H1 (cell line): ENCODE measurements at regions not wholly inside any gene's neighbourhood (a gene's known extent, or its start where the extent isn't known, plus 50 kb on each side); places are given as distances from the start of the nearest gene placed in this dataset.
A peak's percentile ranks its signal among the peaks of the same experiment; 100 is the strongest.

Experiments used
- CTCF ChIA-PET: fragments of 300-600 bp; sonication (Branson Sonifier 250); formaldehyde crosslinking; loops from one replicate; lab custom pipeline; 2021; ENCODE audit not compliant: partially characterized antibody; lab: Charles Lee
- POLR2A ChIA-PET: fragments of 300-600 bp; sonication (Branson Sonifier 250); formaldehyde crosslinking; loops from one replicate; lab custom pipeline; 2021; ENCODE audit warnings: inconsistent platforms; ENCODE audit not compliant: partially characterized antibody; lab: Charles Lee
- DNase-seq, 2 experiments: peaks; one replicate each; pipeline versions ENCODE4 v3.0.0 to v3.0.0-alpha.2; 2010 to 2022; ENCODE audit warnings: low spot score in 2 of 2, low read depth in 1 of 2, mixed read lengths in 1 of 2
- FAIRE-seq: peaks from 2 replicates; lab custom pipeline; 2011; peaks lifted over from hg19 to GRCh38; lab: Jason Lieb, UNC
- H2AFZ ChIP-seq: 2 replicates; pipeline ENCODE4 v1.8.1; 2012; ENCODE audit warnings: low read length, inconsistent platforms
- H2AK5ac ChIP-seq: 2 replicates; pipeline ENCODE4 v1.6.1; 2013; ENCODE audit warnings: low read depth, low read length
- H2BK120ac ChIP-seq: replicated peaks from 2 replicates; pipeline ENCODE3; 2013; ENCODE audit warnings: low read depth, low read length, inconsistent platforms
- H2BK12ac ChIP-seq: 2 replicates; pipeline ENCODE4 v1.6.1; 2013; ENCODE audit warnings: low read depth, low read length
- H2BK15ac ChIP-seq: 2 replicates; pipeline ENCODE4 v1.6.1; 2013; ENCODE audit warnings: low read length
- H2BK20ac ChIP-seq: 2 replicates; pipeline ENCODE4 v1.6.1; 2013; ENCODE audit warnings: low read length
- H2BK5ac ChIP-seq: 2 replicates; pipeline ENCODE4 v1.6.1; 2013; ENCODE audit warnings: low read depth, low read length
- H3K14ac ChIP-seq: 2 replicates; pipeline ENCODE4 v1.6.1; 2013; ENCODE audit warnings: inconsistent platforms; ENCODE audit not compliant: insufficient read length
- H3K18ac ChIP-seq: 2 replicates; pipeline ENCODE4 v1.6.1; 2013; ENCODE audit warnings: low read length; ENCODE audit errors: extremely low read depth
- H3K23ac ChIP-seq: 2 replicates; pipeline ENCODE4 v1.6.1; 2013; ENCODE audit warnings: inconsistent platforms; ENCODE audit not compliant: insufficient read length
- H3K23me2 ChIP-seq: 2 replicates; pipeline ENCODE4 v1.6.1; 2013; ENCODE audit warnings: low read depth, low read length
- H3K27ac ChIP-seq: 2 replicates; pipeline ENCODE4 v1.6.1; 2011; ENCODE audit warnings: low read depth, low read length, inconsistent platforms
- H3K27me3 ChIP-seq, 4 experiments: replicated peaks in 1 of 4; 1 replicate in 1 of 4; 2 replicates in 3 of 4; pipeline versions ENCODE4 v1.6.1 to v1.8.1; 2011 to 2013; ENCODE audit warnings: low read length in 3 of 4, mild to moderate bottlenecking in 3 of 4, inconsistent platforms in 2 of 4, mixed read lengths in 2 of 4, moderate library complexity in 1 of 4; ENCODE audit not compliant: control insufficient read depth in 3 of 4, insufficient read depth in 3 of 4; ENCODE audit errors: extremely low read depth in 1 of 4
- H3K36me3 ChIP-seq, 4 experiments: 2 replicates each; pipeline versions ENCODE4 v1.6.1 to v1.8.1; 2011 to 2013; ENCODE audit warnings: mild to moderate bottlenecking in 4 of 4, low read length in 3 of 4, moderate library complexity in 2 of 4, control low read depth in 1 of 4, inconsistent platforms in 1 of 4; ENCODE audit not compliant: insufficient read depth in 4 of 4, control insufficient read depth in 2 of 4
- H3K4ac ChIP-seq: replicated peaks from 2 replicates; pipeline ENCODE3; 2013; ENCODE audit warnings: low read length, low read depth, mixed read lengths, inconsistent platforms; ENCODE audit not compliant: insufficient read length
- H3K4me1 ChIP-seq, 4 experiments: replicated peaks in 1 of 4; 1 replicate in 1 of 4; 2 replicates in 3 of 4; pipeline versions ENCODE4 v1.6.1 to v1.8.1; 2011 to 2013; ENCODE audit warnings: low read length in 3 of 4, inconsistent platforms in 2 of 4, mixed read lengths in 1 of 4; ENCODE audit not compliant: insufficient read depth in 4 of 4, control insufficient read depth in 3 of 4
- H3K4me2 ChIP-seq, 2 experiments: 2 replicates each; pipeline versions ENCODE4 v1.6.1 to v1.8.1; 2011 to 2013; ENCODE audit warnings: low read depth in 2 of 2, low read length in 2 of 2, control low read depth in 1 of 2, inconsistent platforms in 1 of 2, mild to moderate bottlenecking in 1 of 2; ENCODE audit not compliant: insufficient read depth in 1 of 2
- H3K4me3 ChIP-seq, 4 experiments: fragments of 200-600, 300-600 bp in 1 of 4; sonication (generic), shearing (Covaris generic), sonication (Bioruptor Twin) in 1 of 4; 2 replicates each; pipeline versions ENCODE4 v1.5.1 to v1.8.1; 2011 to 2016; ENCODE audit warnings: low read length in 4 of 4, low read depth in 3 of 4, control low read depth in 2 of 4, inconsistent platforms in 2 of 4, mild to moderate bottlenecking in 2 of 4, mixed read lengths in 1 of 4, moderate library complexity in 1 of 4; ENCODE audit not compliant: insufficient read depth in 2 of 4; ENCODE audit errors: extremely low read depth in 1 of 4
- H3K56ac ChIP-seq: replicated peaks from 2 replicates; pipeline ENCODE3; 2013; ENCODE audit warnings: low read depth, mild to moderate bottlenecking, mixed read lengths, low read length, inconsistent platforms; ENCODE audit not compliant: insufficient read length
- H3K79me1 ChIP-seq: 2 replicates; pipeline ENCODE4 v1.6.1; 2013; ENCODE audit warnings: low read depth, low read length, control low read depth
- H3K79me2 ChIP-seq, 2 experiments: 2 replicates each; pipeline versions ENCODE4 v1.6.1 to v1.8.1; 2012 to 2013; ENCODE audit warnings: low read length in 2 of 2, mild to moderate bottlenecking in 2 of 2, inconsistent platforms in 1 of 2; ENCODE audit not compliant: insufficient read depth in 2 of 2, control insufficient read depth in 1 of 2
- H3K9ac ChIP-seq, 4 experiments: replicated peaks in 1 of 4; 1 replicate in 1 of 4; 2 replicates in 3 of 4; pipeline versions ENCODE4 v1.6.1 to v1.8.1; 2011 to 2013; ENCODE audit warnings: low read depth in 3 of 4, low read length in 3 of 4, control low read depth in 2 of 4, mild to moderate bottlenecking in 2 of 4, moderate library complexity in 2 of 4, inconsistent platforms in 1 of 4; ENCODE audit errors: extremely low read depth in 1 of 4
- H3K9me3 ChIP-seq, 2 experiments: 2 replicates each; pipeline versions ENCODE4 v1.6.1 to v1.8.1; 2012 to 2013; ENCODE audit warnings: mild to moderate bottlenecking in 2 of 2, moderate library complexity in 2 of 2, control low read depth in 1 of 2, inconsistent platforms in 1 of 2, low read depth in 1 of 2, low read length in 1 of 2, mixed read lengths in 1 of 2; ENCODE audit not compliant: insufficient read depth in 2 of 2
- H4K20me1 ChIP-seq, 2 experiments: replicated peaks in 1 of 2; 2 replicates each; pipeline versions ENCODE3 to v1.8.1; 2011 to 2013; ENCODE audit warnings: inconsistent platforms in 2 of 2, low read length in 2 of 2, mild to moderate bottlenecking in 1 of 2; ENCODE audit not compliant: insufficient read depth in 2 of 2, control insufficient read depth in 1 of 2
- H4K5ac ChIP-seq: 2 replicates; pipeline ENCODE4 v1.6.1; 2013; ENCODE audit warnings: low read length, low read depth, mixed read lengths, inconsistent platforms; ENCODE audit not compliant: insufficient read length
- H4K8ac ChIP-seq: 2 replicates; pipeline ENCODE4 v1.8.0; 2013; ENCODE audit warnings: mild to moderate bottlenecking, moderate library complexity, low read length, inconsistent platforms; ENCODE audit not compliant: insufficient read depth; ENCODE audit errors: extremely low read depth
- H4K91ac ChIP-seq: replicated peaks from 2 replicates; pipeline ENCODE3; 2013; ENCODE audit warnings: low read length, mixed read lengths, inconsistent platforms; ENCODE audit not compliant: insufficient read length
- BACH1 ChIP-seq: IDR thresholded peaks from 2 replicates; pipeline ENCODE4 v1.6.1; 2012; ENCODE audit warnings: low read length, improper control_type of control experiment
- MAFK ChIP-seq: IDR thresholded peaks from 2 replicates; pipeline ENCODE4 v1.6.1; 2012; ENCODE audit warnings: low read depth, mild to moderate bottlenecking, improper control_type of control experiment, low read length
- NRF1 ChIP-seq: IDR thresholded peaks from 2 replicates; pipeline ENCODE4 v1.6.1; 2011; ENCODE audit warnings: mild to moderate bottlenecking, low read depth, low read length, improper control_type of control experiment
- WGBS, 2 experiments: shearing (Covaris generic) in 1 of 2; methylation state at CpG; one replicate each; pipeline versions ENCODE4 v1.1.6 to v1.1.7; 2013 to 2015; ENCODE audit warnings: low lambda C conversion rate in 2 of 2, mixed read lengths in 2 of 2, inconsistent platforms in 1 of 2, low coverage in 1 of 2, missing lambda C conversion rate in 1 of 2; ENCODE audit not compliant: insufficient replicate concordance in 2 of 2, insufficient coverage in 1 of 2, insufficient read length in 1 of 2; ENCODE audit errors: extremely low coverage in 1 of 2, missing lambda C conversion rate in 1 of 2; 5-methylcytosine and 5-hydroxymethylcytosine counted together

DNA sequence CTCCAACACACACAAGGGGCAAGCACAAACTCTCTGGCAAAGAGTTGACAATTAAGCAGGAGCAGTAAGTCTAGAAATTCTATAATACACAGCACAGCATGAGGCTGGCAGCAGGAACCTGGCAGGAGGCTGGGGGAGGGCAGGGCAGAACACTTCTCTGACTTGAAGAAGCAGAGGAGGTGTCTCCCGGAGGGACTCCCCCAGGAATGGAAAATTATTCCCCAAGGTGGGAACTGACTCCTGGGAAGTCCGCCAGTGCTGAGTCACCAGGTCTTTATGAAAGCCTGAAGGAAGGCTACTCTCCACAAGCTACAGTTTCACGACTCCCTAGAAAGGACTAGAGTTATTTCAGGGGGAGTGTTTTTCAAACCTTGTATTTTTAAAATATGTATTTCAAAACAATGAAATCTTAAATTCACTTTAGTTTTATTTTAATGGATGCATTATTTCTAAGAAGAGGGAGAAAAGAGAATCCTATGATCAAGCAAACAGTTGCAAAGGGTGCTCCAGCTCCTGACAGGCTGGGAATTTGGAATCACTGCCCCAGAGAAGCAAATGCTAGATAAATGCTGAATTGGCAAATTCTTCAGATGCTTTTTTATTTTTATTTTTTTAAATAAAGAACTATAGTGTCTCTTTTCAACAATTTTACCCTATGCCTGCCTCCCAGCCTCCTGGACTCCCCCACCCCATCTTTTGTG, 192.8 kb downstream of the LY86 start:
- no peaks in the 10 kb centered on the region for H3K27me3 ChIP-seq
- H3K4ac ChIP-seq = no peak overlapping the region
- peak overlapping the region; percentile 41 for H2BK120ac ChIP-seq
- H3K4me1 ChIP-seq = no peaks in the 10 kb centered on the region; a peak in 1 of 7 replicates
- no peak overlapping the region for H2BK5ac ChIP-seq
- peak overlapping the region; percentile 60; the same call in 1 of the 2 replicates for H4K8ac ChIP-seq
- FAIRE-seq (no peak), DNase-seq (no peak)
- H4K20me1 ChIP-seq = no peaks in the 10 kb centered on the region
- H2BK20ac ChIP-seq = no peak overlapping the region
- H3K79me1 ChIP-seq = no peaks in the 10 kb centered on the region
- no peak overlapping the region for H3K56ac ChIP-seq
- peak; percentile 93 for TF ChIP-seq MAFK
- 0 out of 2 replicates have a peak, but pooled peaks have one; percentile 20 for TF ChIP-seq BACH1
- no peak for TF ChIP-seq NRF1
- H3K79me2 ChIP-seq = no peaks in the 10 kb centered on the region
- no peak overlapping the region for H2BK12ac ChIP-seq
- no peak overlapping the region for H3K4me3 ChIP-seq
- ChIA-PET POLR2A (interaction anchor here (0.7 kb wide), 1 partner anchor 13 kb away, joined by 3 read pairs; no protein-coding TSS in a partner anchor), CTCF (interaction anchor here (0.7 kb wide), 1 partner anchor 85 kb away, joined by 4 read pairs; no protein-coding TSS in a partner anchor)
- WGBS, 2 experiments = 61% methylated on average over 3 of the region's 3 CpGs; no CpG with 5 or more reads in 1 of the 2 experiments
- H4K91ac ChIP-seq = no peak overlapping the region
- H2AFZ ChIP-seq = no peak overlapping the region
- H2AK5ac ChIP-seq = no peak overlapping the region
- no peak overlapping the region for H3K14ac ChIP-seq
- H2BK15ac ChIP-seq = no peak overlapping the region
- H4K5ac ChIP-seq = no peak overlapping the region
- H3K9ac ChIP-seq = no peak overlapping the region
- H3K18ac ChIP-seq = no peak overlapping the region; the same call in 1 of the 2 replicates
- no peak overlapping the region for H3K23ac ChIP-seq
- H3K36me3 ChIP-seq = no peaks in the 10 kb centered on the region
- no peaks in the 10 kb centered on the region; a peak in 1 of 4 replicates for H3K9me3 ChIP-seq
- H3K4me2 ChIP-seq = no peak overlapping the region; a peak in 1 of 4 replicates
- no peak overlapping the region for H3K27ac ChIP-seq
- no peaks in the 10 kb centered on the region for H3K23me2 ChIP-seq
